Colonic mucosa (tissue), 4 donors: ENCODE measurements at regions not wholly inside any gene's neighbourhood (a gene's known extent, or its start where the extent isn't known, plus 50 kb on each side); places are given as distances from the start of the nearest gene placed in this dataset.
"Not testable (repeated sequence)": the region's sequence is repeated elsewhere in the genome, so short reads cannot be mapped to it uniquely, and the experiment has no call there.

ENCODE experiments used
- DNase-seq: peaks from one replicate; pipeline ENCODE4 v3.0.0-alpha.2; 2020
- H3K27ac ChIP-seq: fragments of 200-600 bp; one replicate; pipeline ENCODE4 v1.8.0; 2021
- H3K27me3 ChIP-seq: fragments of 200-600 bp; one replicate; pipeline ENCODE4 v1.8.0; 2021
- H3K36me3 ChIP-seq: fragments of 200-600 bp; one replicate; pipeline ENCODE4 v1.8.0; 2021
- H3K4me1 ChIP-seq: fragments of 200-600 bp; one replicate; pipeline ENCODE4 v1.8.0; 2021; ENCODE audit warnings: mild to moderate bottlenecking
- H3K4me3 ChIP-seq: fragments of 200-600 bp; one replicate; pipeline ENCODE4 v1.8.0; 2021
- H3K9ac ChIP-seq, 2 donors: one replicate each; pipeline ENCODE4 v1.7.0; 2013; ENCODE audit warnings: control low read depth in 2 of 2, low read depth in 2 of 2, low read length in 2 of 2
- H3K9me3 ChIP-seq: fragments of 200-600 bp; one replicate; pipeline ENCODE4 v1.8.0; 2021
- intact Hi-C: fragments of 100-400 bp; cut with DNase I; formaldehyde crosslinking; loops from one replicate; pipeline ENCODE4 v1.14.1; 2022
- TF ChIP-seq, protein P1 (sequence below): fragments of 200-600 bp; IDR thresholded peaks from one replicate; pipeline ENCODE4 v1.8.0; 2022; ENCODE audit warnings: antibody characterized with exemption, mild to moderate bottlenecking
- donor health status: healthy.
- donor health status: DM: no; HTN: no; CAD: no.
- donor health status: DM: no; HTN: no; CAD: no.

DNA sequence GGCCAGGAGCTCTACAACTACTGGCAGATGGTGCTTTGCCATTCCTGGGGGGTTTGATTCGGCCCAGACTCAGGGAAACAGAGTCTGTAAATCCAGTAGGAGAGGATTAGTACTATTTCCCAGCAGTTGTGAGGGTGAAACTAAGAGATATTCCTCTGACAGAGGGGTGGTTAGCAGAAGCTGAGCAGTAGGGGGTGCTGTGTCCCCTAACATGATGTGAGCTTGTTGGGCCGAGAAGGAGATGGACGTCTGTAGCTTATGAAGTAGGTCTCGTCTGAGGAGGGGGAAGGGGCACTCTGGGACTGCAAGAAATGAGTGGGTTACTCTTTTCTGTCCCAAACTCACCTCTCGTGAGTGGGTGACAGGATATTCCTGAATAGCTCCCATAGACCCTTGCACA, 179.2 kb upstream of the MBL2 start:
- TF ChIP-seq, protein P1, sequence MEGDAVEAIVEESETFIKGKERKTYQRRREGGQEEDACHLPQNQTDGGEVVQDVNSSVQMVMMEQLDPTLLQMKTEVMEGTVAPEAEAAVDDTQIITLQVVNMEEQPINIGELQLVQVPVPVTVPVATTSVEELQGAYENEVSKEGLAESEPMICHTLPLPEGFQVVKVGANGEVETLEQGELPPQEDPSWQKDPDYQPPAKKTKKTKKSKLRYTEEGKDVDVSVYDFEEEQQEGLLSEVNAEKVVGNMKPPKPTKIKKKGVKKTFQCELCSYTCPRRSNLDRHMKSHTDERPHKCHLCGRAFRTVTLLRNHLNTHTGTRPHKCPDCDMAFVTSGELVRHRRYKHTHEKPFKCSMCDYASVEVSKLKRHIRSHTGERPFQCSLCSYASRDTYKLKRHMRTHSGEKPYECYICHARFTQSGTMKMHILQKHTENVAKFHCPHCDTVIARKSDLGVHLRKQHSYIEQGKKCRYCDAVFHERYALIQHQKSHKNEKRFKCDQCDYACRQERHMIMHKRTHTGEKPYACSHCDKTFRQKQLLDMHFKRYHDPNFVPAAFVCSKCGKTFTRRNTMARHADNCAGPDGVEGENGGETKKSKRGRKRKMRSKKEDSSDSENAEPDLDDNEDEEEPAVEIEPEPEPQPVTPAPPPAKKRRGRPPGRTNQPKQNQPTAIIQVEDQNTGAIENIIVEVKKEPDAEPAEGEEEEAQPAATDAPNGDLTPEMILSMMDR: peak; percentile 33

DNA sequence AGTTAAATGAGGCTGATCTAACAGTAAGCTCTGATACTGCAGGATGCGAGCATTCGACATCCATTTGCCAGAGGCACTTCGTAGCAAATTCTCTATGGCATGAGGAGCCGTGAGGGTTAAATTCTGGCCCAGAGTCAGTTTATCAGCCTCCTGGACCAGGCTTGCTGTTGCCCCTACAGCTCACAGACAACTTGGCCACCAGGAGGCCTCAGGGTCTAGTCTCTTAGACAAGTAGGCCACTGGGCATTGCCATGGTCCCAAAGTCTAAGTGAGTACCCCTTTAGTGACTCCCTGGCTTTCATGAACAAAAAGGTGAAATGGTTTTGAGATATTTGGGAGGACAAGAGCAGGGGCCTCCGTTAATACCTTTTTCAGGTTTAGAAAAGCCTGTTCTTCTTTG, 178.0 kb upstream of the MBL2 start:
- no peak overlapping the region for H3K4me3 ChIP-seq
- no peak for DNase-seq
- H3K9ac ChIP-seq: no peak overlapping the region
- no peak overlapping the region for H3K27ac ChIP-seq
- intact Hi-C loops: loop anchor here (10.0 kb wide), 1 partner anchor 494 kb away; no protein-coding TSS in a partner anchor
- H3K4me1 ChIP-seq: no peaks in the 10 kb centered on the region
- H3K36me3 ChIP-seq: no peaks in the 10 kb centered on the region
- no peaks in the 10 kb centered on the region for H3K27me3 ChIP-seq
- H3K9me3 ChIP-seq: no peaks in the 10 kb centered on the region
- TF ChIP-seq, protein P1: no peak

More for the DNA sequence above, 179.2 kb upstream of the MBL2 start:
- peak; percentile 79 for DNase-seq
- no peak overlapping the region for H3K4me3 ChIP-seq
- no peak overlapping the region for H3K9ac ChIP-seq
- H3K27me3 ChIP-seq: no peaks in the 10 kb centered on the region
- no peaks in the 10 kb centered on the region for H3K9me3 ChIP-seq
- intact Hi-C loops: loop anchor here (10.0 kb wide), 1 partner anchor 493 kb away; no protein-coding TSS in a partner anchor
- H3K27ac ChIP-seq: no peak overlapping the region
- no peaks in the 10 kb centered on the region for H3K36me3 ChIP-seq
- no peaks in the 10 kb centered on the region for H3K4me1 ChIP-seq

DNA sequence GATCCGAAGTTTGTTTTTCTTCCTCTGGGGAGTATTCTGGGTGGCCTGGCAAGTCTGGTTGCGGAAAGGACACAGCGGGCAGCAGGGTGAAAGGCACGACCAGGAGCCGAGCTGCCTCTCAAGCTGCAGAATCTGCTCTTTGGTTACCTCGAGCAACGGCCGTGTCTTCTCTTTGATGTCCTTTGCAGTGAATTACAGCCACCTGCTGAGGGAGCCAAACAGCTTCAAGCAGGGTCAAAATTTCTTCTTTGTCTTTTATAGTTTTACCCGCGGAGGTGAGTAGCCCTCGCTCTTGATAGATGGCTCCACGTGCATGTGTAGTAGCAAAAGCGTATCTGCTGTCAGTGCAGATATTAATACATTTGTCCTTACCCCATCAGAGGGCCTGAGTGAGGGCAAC, 177.3 kb upstream of the MBL2 start:
- Histone ChIP-seq H3K36me3 (no peaks in the 10 kb centered on the region), H3K4me3 (no peak overlapping the region), H3K9me3 (no peaks in the 10 kb centered on the region), H3K4me1 (no peaks in the 10 kb centered on the region), H3K27me3 (no peaks in the 10 kb centered on the region), H3K9ac (no peak overlapping the region), H3K27ac (no peak overlapping the region)
- intact Hi-C loops: loop anchor here (10.0 kb wide), 1 partner anchor 495 kb away; no protein-coding TSS in a partner anchor
- TF ChIP-seq, protein P1: no peak
- no peak for DNase-seq

GRCh38 chr10:52946486-52946885, 173.9 kb upstream of the MBL2 start:
- intact Hi-C loops: no loop called here
- Histone ChIP-seq H3K9me3 (no peaks in the 10 kb centered on the region), H3K27me3 (no peaks in the 10 kb centered on the region), H3K36me3 (no peaks in the 10 kb centered on the region), H3K9ac (no peak overlapping the region), H3K4me1 (no peaks in the 10 kb centered on the region), H3K4me3 (no peak overlapping the region), H3K27ac (no peak overlapping the region)
- no peak for DNase-seq
- TF ChIP-seq, protein P1: no peak

DNA sequence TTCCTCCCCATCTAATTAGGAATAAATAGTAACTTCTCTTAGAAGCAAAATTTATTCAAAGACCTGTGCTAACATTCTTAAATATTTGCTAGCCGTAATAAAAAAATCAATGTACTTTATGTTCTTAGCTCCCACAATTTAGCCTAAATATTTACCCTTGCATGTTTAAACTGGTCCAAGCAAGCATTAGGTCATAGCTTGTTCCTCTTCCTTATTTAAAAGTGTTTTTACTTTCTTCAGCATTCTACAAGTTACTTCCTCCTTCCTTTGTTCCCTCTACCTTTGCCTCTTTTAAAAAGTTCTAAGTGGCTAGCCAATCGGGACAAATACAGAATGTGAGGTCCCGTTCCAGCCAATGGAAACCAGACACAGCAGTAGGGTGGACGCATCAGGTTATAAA, 172.9 kb upstream of the MBL2 start:
- H3K4me1 ChIP-seq, H3K4me3 ChIP-seq, H3K36me3 ChIP-seq, DNase-seq, intact Hi-C loops, H3K9me3 ChIP-seq, H3K9ac ChIP-seq, H3K27me3 ChIP-seq, H3K27ac ChIP-seq: not testable (repeated sequence)

DNA sequence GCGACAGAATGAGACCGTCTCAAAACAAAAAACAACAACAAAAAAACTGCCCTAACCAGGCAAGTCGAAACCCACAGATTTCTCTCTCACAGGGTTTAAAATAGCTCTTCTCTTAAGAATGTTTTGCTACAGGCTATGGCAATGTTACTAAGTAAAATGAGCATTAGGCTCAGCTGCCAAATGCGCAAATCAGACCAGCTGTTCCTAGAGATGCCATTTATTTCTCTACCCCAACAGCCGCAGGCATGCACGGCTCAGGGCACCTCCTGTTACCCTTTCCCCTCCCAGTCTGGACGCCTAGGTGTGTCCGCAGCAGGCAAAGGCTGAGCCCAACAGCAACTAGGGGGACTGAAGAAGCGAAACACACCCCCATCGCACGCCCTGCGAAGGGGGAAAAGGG, 168.3 kb upstream of the MBL2 start:
- no peak overlapping the region for H3K27ac ChIP-seq

More for the DNA sequence above, 168.3 kb upstream of the MBL2 start:
- DNase-seq: no peak
- H3K36me3 ChIP-seq: no peaks in the 10 kb centered on the region
- H3K4me3 ChIP-seq: no peak overlapping the region
- H3K9ac ChIP-seq: no peak overlapping the region
- TF ChIP-seq, protein P1: no peak
- no peaks in the 10 kb centered on the region for H3K9me3 ChIP-seq
- H3K27me3 ChIP-seq: no peaks in the 10 kb centered on the region
- intact Hi-C loops: no loop called here
- H3K4me1 ChIP-seq: no peaks in the 10 kb centered on the region
